K562 (cell line): ENCODE measurements at regions not wholly inside any gene's neighbourhood (a gene's known extent, or its start where the extent isn't known, plus 50 kb on each side); places are given as distances from the start of the nearest gene placed in this dataset.

Experiments
- ATAC-seq: fragments of 200-7000 bp; cut with Tn5 transposase; 3 replicates; pipeline ENCODE4 v1.9.1; 2020; ENCODE audit warnings: moderate library complexity
- BruUV-seq: library from RNA; stranded (reverse); fragments of 400-500 nt; replicated peaks from 2 replicates; lab custom pipeline; 2021; lab: Mats Ljungman, UMichigan
- CTCF ChIA-PET: fragments of 300-600 bp; formaldehyde crosslinking; extraction: SDS; loops from one replicate; lab custom pipeline; 2021; ENCODE audit warnings: low intra/inter-chr PET ratio; lab: Yijun Ruan, JAX
- POLR2A ChIA-PET: fragments of 300-600, 350-650 bp; sonication (Branson Sonifier 250); formaldehyde crosslinking; extraction: SDS; loops from one replicate; lab custom pipeline; 2021; ENCODE audit warnings: antibody characterized with exemption, inconsistent platforms; lab: Yijun Ruan, JAX
- DNase-seq, 4 experiments: peaks; one replicate each; pipeline versions ENCODE4 v3.0.0 to v3.0.0-alpha.2; 2011 to 2018; ENCODE audit warnings: low spot score in 3 of 4, mixed read lengths in 3 of 4; ENCODE audit errors: extremely low read depth in 1 of 4
- FAIRE-seq: peaks from 2 replicates; lab custom pipeline; 2011; peaks lifted over from hg19 to GRCh38; lab: Jason Lieb, UNC
- H2AFZ ChIP-seq: 2 replicates; pipeline ENCODE4 v1.6.0; 2011; ENCODE audit warnings: low read depth, low read length, control low read depth, inconsistent platforms
- H3K27ac ChIP-seq: fragments of 200-600 bp; 3 replicates; pipeline ENCODE4 v1.8.0; 2011; ENCODE audit warnings: low read depth, mild to moderate bottlenecking, control low read depth, inconsistent platforms, low read length, moderate library complexity, mixed read lengths; ENCODE audit errors: extremely low read depth
- H3K27me3 ChIP-seq, 2 experiments: fragments of 300-600 bp in 1 of 2; 2 replicates in 1 of 2; 3 replicates in 1 of 2; pipeline versions ENCODE4 v1.6.0 to v1.8.0; 2011; ENCODE audit warnings: inconsistent platforms in 2 of 2, low read length in 2 of 2, mild to moderate bottlenecking in 1 of 2, mixed read lengths in 1 of 2, moderate library complexity in 1 of 2; ENCODE audit not compliant: control insufficient read depth in 2 of 2, insufficient read depth in 2 of 2
- H3K36me3 ChIP-seq: fragments of 300-600 bp; 3 replicates; pipeline ENCODE4 v1.8.0; 2011; ENCODE audit warnings: mild to moderate bottlenecking, low read length, inconsistent platforms; ENCODE audit not compliant: control insufficient read depth, insufficient read depth
- H3K4me1 ChIP-seq, 2 experiments: fragments of 200-600 bp in 1 of 2; replicated peaks in 1 of 2; 2 replicates in 1 of 2; 3 replicates in 1 of 2; pipeline versions ENCODE4 v1.5.1 to v1.8.0; 2011; ENCODE audit warnings: inconsistent platforms in 2 of 2, low read length in 2 of 2, mild to moderate bottlenecking in 1 of 2, mixed read lengths in 1 of 2, moderate library complexity in 1 of 2; ENCODE audit not compliant: control insufficient read depth in 2 of 2, insufficient read depth in 2 of 2
- H3K4me2 ChIP-seq: 2 replicates; pipeline ENCODE4 v1.6.1; 2011; ENCODE audit warnings: low read length, control low read depth, inconsistent platforms, mixed read lengths; ENCODE audit not compliant: insufficient read depth
- H3K4me3 ChIP-seq: fragments of 200-600 bp; sonication (generic), shearing (Covaris generic); 2 replicates; pipeline ENCODE4 v1.5.1; 2016; ENCODE audit warnings: control low read depth, inconsistent platforms
- H3K79me2 ChIP-seq: fragments of 200-600 bp; 3 replicates; pipeline ENCODE4 v1.8.0; 2011; ENCODE audit warnings: low read length, inconsistent platforms; ENCODE audit not compliant: control insufficient read depth, insufficient read depth
- H3K9ac ChIP-seq, 2 experiments: 2 replicates each; pipeline versions ENCODE4 v1.6.0 to v1.6.1; 2011; ENCODE audit warnings: low read depth in 2 of 2, low read length in 2 of 2, control low read depth in 1 of 2, inconsistent platforms in 1 of 2, mild to moderate bottlenecking in 1 of 2, mixed read lengths in 1 of 2; ENCODE audit not compliant: insufficient read depth in 1 of 2
- H3K9me1 ChIP-seq: one replicate; pipeline ENCODE4 v1.6.0; 2011; ENCODE audit warnings: inconsistent platforms, mild to moderate bottlenecking, low read length, moderate library complexity; ENCODE audit not compliant: control insufficient read depth, insufficient read depth
- H3K9me3 ChIP-seq: replicated peaks from 2 replicates; pipeline ENCODE4 v1.5.1; 2011; ENCODE audit warnings: low read depth, low read length, inconsistent platforms; ENCODE audit not compliant: control insufficient read depth, insufficient read depth
- H4K20me1 ChIP-seq: replicated peaks from 2 replicates; pipeline ENCODE4 v1.6.1; 2011; ENCODE audit warnings: low read length, inconsistent platforms, mixed read lengths; ENCODE audit not compliant: control insufficient read depth, insufficient read depth
- CC2D1A ChIP-seq: fragments of 450-650 bp; IDR thresholded peaks from 2 replicates; pipeline ENCODE4 v1.6.1; 2017; ENCODE audit warnings: mild to moderate bottlenecking
- ELF1 ChIP-seq: fragments of 200-800 bp; sonication (Bioruptor generic); IDR thresholded peaks from 2 replicates; pipeline ENCODE4 v1.6.1; 2016; ENCODE audit warnings: missing genetic modification characterization, missing compliant biosample characterization
- HMBOX1 ChIP-seq: sonication (generic); IDR thresholded peaks from 2 replicates; pipeline ENCODE4 v1.6.1; 2016
- NR0B1 ChIP-seq: fragments of 450-650 bp; IDR thresholded peaks from one replicate; pipeline ENCODE4 v1.6.1; 2018; ENCODE audit warnings: mild to moderate bottlenecking, moderate library complexity; ENCODE audit not compliant: partially characterized antibody
- NR2C2 ChIP-seq, 2 experiments: fragments of 200-800 bp in 1 of 2; sonication (Bioruptor generic) in 1 of 2; sonication (generic) in 1 of 2; formaldehyde crosslinking in 1 of 2; IDR thresholded peaks; 2 replicates each; pipeline versions ENCODE4 v1.6.1 to v1.8.0; 2016 to 2022; ENCODE audit warnings: mild to moderate bottlenecking in 1 of 2, missing compliant biosample characterization in 1 of 2, missing genetic modification characterization in 1 of 2, missing genetic modification reagents in 1 of 2
- PHF8 ChIP-seq: fragments of 200-600 bp; sonication (generic); IDR thresholded peaks from 2 replicates; pipeline ENCODE4 v1.6.1; 2012; ENCODE audit warnings: mixed run types, mild to moderate bottlenecking, inconsistent platforms, low read length, moderate library complexity, borderline replicate concordance
- POLR2AphosphoS2 ChIP-seq: IDR thresholded peaks from 2 replicates; pipeline ENCODE4 v1.6.1; 2012; ENCODE audit warnings: low read length, improper control_type of control experiment
- POLR3G ChIP-seq: IDR thresholded peaks from 2 replicates; pipeline ENCODE4 v1.6.1; 2011; ENCODE audit not compliant: insufficient read length, insufficient replicate concordance; ENCODE audit errors: extremely low read depth
- TSHZ1 ChIP-seq: fragments of 250-450 bp; sonication (Bioruptor Pico); IDR thresholded peaks from 2 replicates; pipeline ENCODE4 v1.4.0; 2020; ENCODE audit warnings: mild to moderate bottlenecking, moderate library complexity
- YBX1 ChIP-seq: fragments of 450-650 bp; IDR thresholded peaks from 2 replicates; pipeline ENCODE4 v1.7.1; 2016; ENCODE audit warnings: mild to moderate bottlenecking
- ZNF184 ChIP-seq: sonication (generic); formaldehyde crosslinking; IDR thresholded peaks from 2 replicates; pipeline ENCODE4 v1.5.0; 2020; ENCODE audit warnings: missing genetic modification reagents
- ZNF212 ChIP-seq: fragments of 450-650 bp; formaldehyde crosslinking; IDR thresholded peaks from 2 replicates; pipeline ENCODE4 v1.4.0; 2020; ENCODE audit warnings: mild to moderate bottlenecking
- ZNF280A ChIP-seq: fragments of 450-650 bp; IDR thresholded peaks from 2 replicates; pipeline ENCODE4 v1.6.1; 2018; ENCODE audit warnings: mild to moderate bottlenecking, low read depth; ENCODE audit not compliant: partially characterized antibody
- ZNF398 ChIP-seq: fragments of 250-450 bp; sonication (Bioruptor Pico); IDR thresholded peaks from 2 replicates; pipeline ENCODE4 v1.8.0; 2021; ENCODE audit warnings: moderate library complexity, mild to moderate bottlenecking, inconsistent platforms
- WGBS: fragments of 100-300 bp; shearing (Covaris generic); methylation state at CpG from one replicate; pipeline ENCODE4 v1.1.6; 2016; ENCODE audit warnings: low coverage, mixed read lengths; ENCODE audit not compliant: insufficient coverage; ENCODE audit errors: missing lambda C conversion rate; 5-methylcytosine and 5-hydroxymethylcytosine counted together
- in situ Hi-C: fragments of 300-500 bp; cut with MboI; formaldehyde crosslinking; loops from 4 replicates; pipeline ENCODE4 v1.15.0; 2018; ENCODE audit warnings: inconsistent platforms, mixed read lengths
- intact Hi-C: fragments of 100-400 bp; cut with micrococcal nuclease; formaldehyde crosslinking; loops from 2 replicates; pipeline ENCODE4 v1.14.2; 2022

GRCh38 chr13:61812286-61812685, 396.6 kb upstream of the PCDH20 start:
- intact Hi-C loops, result no loop called here
- no peak for DNase-seq
- Histone ChIP-seq H3K9me3 (no peaks in the 10 kb centered on the region), H3K9ac (no peak overlapping the region), H2AFZ (no peak overlapping the region), H3K79me2 (no peaks in the 10 kb centered on the region), H3K9me1 (no peaks in the 10 kb centered on the region), H3K4me1 (no peaks in the 10 kb centered on the region), H3K36me3 (no peaks in the 10 kb centered on the region), H3K4me2 (no peak overlapping the region), H4K20me1 (no peaks in the 10 kb centered on the region), H3K27me3 (no peaks in the 10 kb centered on the region), H3K4me3 (no peak overlapping the region), H3K27ac (no peak overlapping the region)
- in situ Hi-C loops, result no loop called here
- ChIA-PET CTCF (no interaction called here), POLR2A (no interaction called here)
- no peak for ATAC-seq
- 0% methylated on average over 2 of the region's 3 CpGs for WGBS
- no peak for FAIRE-seq
- BruUV-seq, result no TSS peak
- TF ChIP-seq PHF8 (no peak), CC2D1A (no peak), ZNF280A (no peak), TSHZ1 (no peak), ZNF212 (CRISPR knock-in tag) (no peak), NR0B1 (no peak), POLR2AphosphoS2 (no peak), HMBOX1 (no peak), YBX1 (no peak), ELF1 (no peak), NR2C2 (CRISPR knock-in tag; IDR thresholded peaks at IDR 0.05) (no peak), NR2C2 (tag; IDR thresholded peaks at IDR 0.05) (no peak), ZNF398 (no peak), POLR3G (no peak), ZNF184 (CRISPR knock-in tag) (no peak)
